ENCODE measurements at regions not wholly inside any gene's neighbourhood (a gene's known extent, or its start where the extent isn't known, plus 50 kb on each side); places are given as distances from the start of the nearest gene placed in this dataset.

- intact Hi-C loops (cut with DNase I; ENCODE audit: low total_unique reads) = no loop called here
- no peak for TF ChIP-seq POLR2A (IDR thresholded peaks at IDR 0.05)
- no peak for TF ChIP-seq CTCF (IDR thresholded peaks at IDR 0.05)
- TF ChIP-seq POLR2AphosphoS5 (IDR thresholded peaks at IDR 0.05) = no peak
- WGBS, 5 donors = 84 to 93% (median 86%) methylated on average over 6 of the region's 6 CpGs
Measured at GRCh38 chr2:126535408-126535807, 120.5 kb upstream of the GYPC start.

GRCh38 chr2:126536605-126537200, 119.3 kb upstream of the GYPC start:
- intact Hi-C loops (cut with DNase I; ENCODE audit: low total_unique reads) = no loop called here
- no peak for DNase-seq
- TF ChIP-seq POLR2A (IDR thresholded peaks at IDR 0.05) = no peak
- TF ChIP-seq EP300 (IDR thresholded peaks at IDR 0.05) = no peak
- TF ChIP-seq CTCF (IDR thresholded peaks at IDR 0.05) = no peak
- TF ChIP-seq POLR2AphosphoS5 (IDR thresholded peaks at IDR 0.05) = no peak
- no peak overlapping the region for H3K4me3 ChIP-seq
- peaks cover 0 to under 1% (median 0%) of the 10 kb centered on the region in 4 donors for H3K9me3 ChIP-seq
- no peak overlapping the region for H3K27ac ChIP-seq
- H3K36me3 ChIP-seq = no peaks in the 10 kb centered on the region
- H3K27me3 ChIP-seq = no peaks in the 10 kb centered on the region
- H3K4me1 ChIP-seq = no peaks in the 10 kb centered on the region

More at GRCh38 chr2:126535408-126535807, 120.5 kb upstream of the GYPC start:
- H3K9me3 ChIP-seq = no peaks in the 10 kb centered on the region
- no peaks in the 10 kb centered on the region for H3K27me3 ChIP-seq
- no peak overlapping the region for H3K4me3 ChIP-seq
- H3K27ac ChIP-seq = no peak overlapping the region
- no peak for DNase-seq
- H3K4me1 ChIP-seq = no peaks in the 10 kb centered on the region
- H3K36me3 ChIP-seq = no peaks in the 10 kb centered on the region

- no peak for TF ChIP-seq CTCF (IDR thresholded peaks at IDR 0.05)
- TF ChIP-seq POLR2A (IDR thresholded peaks at IDR 0.05) = no peak
- no peak for TF ChIP-seq POLR2AphosphoS5 (IDR thresholded peaks at IDR 0.05)
- no peak for TF ChIP-seq EP300 (IDR thresholded peaks at IDR 0.05)
- DNase-seq = no peak
- intact Hi-C loops (cut with DNase I; ENCODE audit: low total_unique reads) = no loop called here
- H3K4me3 ChIP-seq = no peak overlapping the region
- 71 to 85% (median 80%) methylated on average over 3 of the region's 3 CpGs for WGBS, 5 donors
- no peaks in the 10 kb centered on the region for H3K36me3 ChIP-seq
- H3K4me1 ChIP-seq = no peaks in the 10 kb centered on the region
- H3K9me3 ChIP-seq = peaks cover 0 to 17% (median 12%) of the 10 kb centered on the region in 4 donors
- H3K27ac ChIP-seq = no peak overlapping the region
- H3K27me3 ChIP-seq = no peaks in the 10 kb centered on the region
Measured at GRCh38 chr2:126539101-126539500, 116.9 kb upstream of the GYPC start.

DNA sequence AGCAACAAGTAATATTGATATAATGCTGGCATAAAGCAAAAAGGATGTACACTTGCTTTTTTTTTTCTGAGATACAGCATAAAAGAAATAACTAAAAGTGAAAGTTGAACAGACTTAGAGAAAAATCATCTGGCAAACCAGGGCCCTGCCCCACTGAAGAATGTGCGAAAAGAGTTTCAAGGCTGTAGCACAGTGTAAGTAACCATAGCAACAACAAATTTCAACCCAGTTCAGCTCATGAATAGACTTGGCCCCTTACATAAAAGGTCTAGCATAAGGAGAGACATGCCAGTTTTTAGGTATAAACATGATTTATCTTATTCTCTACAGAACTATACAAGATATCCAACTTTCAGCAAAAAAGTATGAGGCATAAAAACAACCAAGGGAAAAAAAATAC, 113.7 kb upstream of the GYPC start:
- Histone ChIP-seq H3K36me3 (no peaks in the 10 kb centered on the region), H3K27me3 (no peaks in the 10 kb centered on the region), H3K9me3 (peaks cover 0 to 17% (median 12%) of the 10 kb centered on the region in 4 donors), H3K4me3 (no peak overlapping the region), H3K27ac (no peak overlapping the region), H3K4me1 (no peaks in the 10 kb centered on the region)
- 81 to 100% (median 93%) methylated on average over 1 of the region's 1 CpG for WGBS, 5 donors
- intact Hi-C loops (cut with DNase I; ENCODE audit: low total_unique reads) = no loop called here
- TF ChIP-seq POLR2AphosphoS5 (IDR thresholded peaks at IDR 0.05) = no peak
- no peak for TF ChIP-seq CTCF (IDR thresholded peaks at IDR 0.05)
- no peak for TF ChIP-seq EP300 (IDR thresholded peaks at IDR 0.05)
- TF ChIP-seq POLR2A (IDR thresholded peaks at IDR 0.05) = no peak
- DNase-seq = no peak

Data from stomach (tissue), 8 donors.